HL-60 (cell line): ENCODE measurements at regions not wholly inside any gene's neighbourhood (a gene's known extent, or its start where the extent isn't known, plus 50 kb on each side); places are given as distances from the start of the nearest gene placed in this dataset.
"Not testable (repeated sequence)": the region's sequence is repeated elsewhere in the genome, so short reads cannot be mapped to it uniquely, and the experiment has no call there.

Experiments used
- POLR2AphosphoS5 ChIP-seq: IDR thresholded peaks from 2 replicates; pipeline ENCODE4 v1.6.1; 2012; ENCODE audit warnings: low read depth
- REST ChIP-seq: IDR thresholded peaks from 2 replicates; pipeline ENCODE4 v1.6.1; 2012; ENCODE audit warnings: low read depth; ENCODE audit not compliant: insufficient replicate concordance
- SPI1 ChIP-seq: IDR thresholded peaks from 2 replicates; pipeline ENCODE4 v1.6.1; 2012; ENCODE audit warnings: low read depth, mild to moderate bottlenecking, borderline replicate concordance
- TF ChIP-seq, protein P1 (sequence below): IDR thresholded peaks from one replicate; pipeline ENCODE4 v1.5.1; 2011; ENCODE audit warnings: low read length, control low read depth, inconsistent platforms; ENCODE audit not compliant: insufficient read depth

GRCh38 chr9:33734941-33735835, 60.2 kb upstream of the PRSS3 start:
- not testable (repeated sequence) for TF ChIP-seq POLR2AphosphoS5, SPI1, REST
- TF ChIP-seq, protein P1, sequence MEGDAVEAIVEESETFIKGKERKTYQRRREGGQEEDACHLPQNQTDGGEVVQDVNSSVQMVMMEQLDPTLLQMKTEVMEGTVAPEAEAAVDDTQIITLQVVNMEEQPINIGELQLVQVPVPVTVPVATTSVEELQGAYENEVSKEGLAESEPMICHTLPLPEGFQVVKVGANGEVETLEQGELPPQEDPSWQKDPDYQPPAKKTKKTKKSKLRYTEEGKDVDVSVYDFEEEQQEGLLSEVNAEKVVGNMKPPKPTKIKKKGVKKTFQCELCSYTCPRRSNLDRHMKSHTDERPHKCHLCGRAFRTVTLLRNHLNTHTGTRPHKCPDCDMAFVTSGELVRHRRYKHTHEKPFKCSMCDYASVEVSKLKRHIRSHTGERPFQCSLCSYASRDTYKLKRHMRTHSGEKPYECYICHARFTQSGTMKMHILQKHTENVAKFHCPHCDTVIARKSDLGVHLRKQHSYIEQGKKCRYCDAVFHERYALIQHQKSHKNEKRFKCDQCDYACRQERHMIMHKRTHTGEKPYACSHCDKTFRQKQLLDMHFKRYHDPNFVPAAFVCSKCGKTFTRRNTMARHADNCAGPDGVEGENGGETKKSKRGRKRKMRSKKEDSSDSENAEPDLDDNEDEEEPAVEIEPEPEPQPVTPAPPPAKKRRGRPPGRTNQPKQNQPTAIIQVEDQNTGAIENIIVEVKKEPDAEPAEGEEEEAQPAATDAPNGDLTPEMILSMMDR = not testable (repeated sequence)
